Keratinocyte (primary cell): ENCODE measurements at regions not wholly inside any gene's neighbourhood (a gene's known extent, or its start where the extent isn't known, plus 50 kb on each side); places are given as distances from the start of the nearest gene placed in this dataset.

Experiments
- DNase-seq: peaks from one replicate; pipeline ENCODE4 v3.0.0-alpha.2; 2011; ENCODE audit warnings: low read depth, missing footprints, low spot score
- FAIRE-seq: peaks from 2 replicates; lab custom pipeline; 2011; peaks lifted over from hg19 to GRCh38; lab: Jason Lieb, UNC
- H2AFZ ChIP-seq: 2 replicates; pipeline ENCODE4 v1.6.0; 2012; ENCODE audit warnings: low read length, control low read depth, inconsistent platforms; ENCODE audit not compliant: control insufficient read depth
- H3K27ac ChIP-seq: 2 replicates; pipeline ENCODE4 v1.5.1; 2011; ENCODE audit warnings: low read length; ENCODE audit not compliant: control insufficient read depth, insufficient read depth
- H3K27me3 ChIP-seq: 3 replicates; pipeline ENCODE4 v1.6.0; 2011; ENCODE audit warnings: low read length; ENCODE audit not compliant: control insufficient read depth, insufficient read depth; ENCODE audit errors: extremely low read depth
- H3K36me3 ChIP-seq, 2 experiments: 2 replicates in 1 of 2; 3 replicates in 1 of 2; pipeline ENCODE4 v1.5.1; 2011; ENCODE audit warnings: low read length in 2 of 2, mild to moderate bottlenecking in 1 of 2; ENCODE audit not compliant: control insufficient read depth in 2 of 2, insufficient read depth in 2 of 2; ENCODE audit errors: extremely low read depth in 1 of 2
- H3K4me1 ChIP-seq: 3 replicates; pipeline ENCODE4 v1.5.1; 2011; ENCODE audit warnings: low read length; ENCODE audit not compliant: control insufficient read depth, insufficient read depth; ENCODE audit errors: extremely low read depth
- H3K4me2 ChIP-seq: 3 replicates; pipeline ENCODE4 v1.6.0; 2011; ENCODE audit warnings: low read depth, low read length; ENCODE audit not compliant: control insufficient read depth, insufficient read depth; ENCODE audit errors: extremely low read depth
- H3K4me3 ChIP-seq, 3 experiments: fragments of 200-600 bp in 1 of 3; sonication (generic) in 1 of 3; 2 replicates in 2 of 3; 3 replicates in 1 of 3; pipeline ENCODE4 v1.5.1; 2011 to 2016; ENCODE audit warnings: low read length in 3 of 3, mild to moderate bottlenecking in 3 of 3, control low read depth in 2 of 3, inconsistent platforms in 1 of 3, low read depth in 1 of 3, mixed read lengths in 1 of 3, mixed run types in 1 of 3, moderate library complexity in 1 of 3; ENCODE audit not compliant: control insufficient read depth in 2 of 3, insufficient read depth in 2 of 3; ENCODE audit errors: extremely low read depth in 1 of 3
- H3K79me2 ChIP-seq: 2 replicates; pipeline ENCODE4 v1.6.0; 2012; ENCODE audit warnings: low read length; ENCODE audit not compliant: control insufficient read depth, insufficient read depth
- H3K9ac ChIP-seq: 3 replicates; pipeline ENCODE4 v1.6.0; 2011; ENCODE audit warnings: low read length; ENCODE audit not compliant: control insufficient read depth, insufficient read depth; ENCODE audit errors: extremely low read depth
- H3K9me1 ChIP-seq: 3 replicates; pipeline ENCODE4 v1.6.0; 2011; ENCODE audit warnings: low read length; ENCODE audit not compliant: control insufficient read depth, insufficient read depth; ENCODE audit errors: extremely low read depth
- H3K9me3 ChIP-seq: 2 replicates; pipeline ENCODE4 v1.5.1; 2012; ENCODE audit warnings: low read depth, low read length; ENCODE audit not compliant: control insufficient read depth
- H4K20me1 ChIP-seq: 3 replicates; pipeline ENCODE4 v1.6.0; 2011; ENCODE audit warnings: low read length; ENCODE audit not compliant: control insufficient read depth, insufficient read depth; ENCODE audit errors: extremely low read depth
- EZH2 ChIP-seq: IDR thresholded peaks from one replicate; pipeline ENCODE4 v1.6.1; 2012; ENCODE audit warnings: inconsistent platforms, mild to moderate bottlenecking, low read length, moderate library complexity
- dilution Hi-C: fragments of 300-500 bp; cut with MboI; formaldehyde crosslinking; loops from one replicate; pipeline ENCODE4 v1.7.0; 2020; ENCODE audit warnings: low sequenced_read_pairs; ENCODE audit not compliant: extremely low pct_ligation_motif_present
- TF ChIP-seq, protein P1 (sequence below), 3 experiments: IDR thresholded peaks in 1 of 3; conservative IDR thresholded peaks in 1 of 3; optimal IDR thresholded peaks in 1 of 3; 2 replicates in 2 of 3; 3 replicates in 1 of 3; pipeline versions ENCODE3 to v1.5.1; 2011; ENCODE audit warnings: low read length in 3 of 3, mild to moderate bottlenecking in 3 of 3, moderate library complexity in 2 of 3, control low read depth in 1 of 3, inconsistent platforms in 1 of 3; ENCODE audit not compliant: insufficient read depth in 2 of 3; ENCODE audit errors: extremely low read depth in 1 of 3

DNA sequence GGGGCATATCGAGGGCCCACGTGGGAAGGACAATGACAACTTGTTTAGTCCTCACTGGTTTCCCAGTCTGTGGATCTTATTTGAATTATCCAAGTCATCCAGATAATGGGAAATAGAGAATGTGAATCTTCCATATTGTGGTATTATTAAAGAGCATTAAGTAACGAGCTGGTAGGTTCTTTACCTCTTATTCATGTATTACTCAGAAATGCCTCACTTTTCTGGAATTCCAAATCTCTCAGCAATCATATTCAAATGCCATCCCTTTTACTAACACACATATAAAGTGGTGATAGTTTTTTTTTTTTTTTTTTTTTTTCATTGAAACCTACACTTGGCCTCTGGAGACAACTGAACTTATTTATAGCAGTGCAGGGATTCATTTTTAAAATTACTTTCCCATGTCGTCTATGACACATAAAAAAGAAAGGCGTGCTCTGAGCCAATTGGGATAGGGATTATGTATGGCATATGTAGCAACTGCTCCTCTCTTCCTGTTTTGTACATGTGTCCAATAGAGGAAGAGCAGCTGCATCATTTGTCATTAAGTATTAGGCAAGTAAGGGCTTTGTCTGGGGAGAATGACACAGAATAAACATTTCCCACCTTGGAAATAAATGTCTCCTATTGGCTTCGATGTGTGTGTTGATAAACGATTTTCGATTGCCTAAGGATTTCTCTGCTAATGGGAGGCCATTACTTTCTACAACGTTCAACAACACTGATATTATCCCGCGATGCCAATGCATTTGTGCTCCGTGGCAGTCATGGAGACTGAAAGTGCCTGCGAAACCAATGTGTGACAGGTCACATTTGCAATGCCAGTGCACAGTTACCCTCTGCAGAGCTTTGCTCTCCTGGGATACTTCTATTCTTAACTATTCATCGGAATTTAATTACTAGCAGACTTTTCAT, 78.6 kb upstream of the IFNG-AS1 start:
- Histone ChIP-seq H3K4me3 (peak overlapping the region in 1 of 3 experiments; percentile 37), H3K9me1 (no peaks in the 10 kb centered on the region), H3K27me3 (no peaks in the 10 kb centered on the region), H3K79me2 (no peaks in the 10 kb centered on the region), H3K9ac (peak overlapping the region; percentile 1), H3K9me3 (no peaks in the 10 kb centered on the region), H3K27ac (peak overlapping the region; percentile 88), H3K4me2 (peak overlapping the region; percentile 72), H4K20me1 (no peaks in the 10 kb centered on the region), H3K36me3 (no peaks in the 10 kb centered on the region), H2AFZ (peak overlapping the region; percentile 62), H3K4me1 (peaks cover 31% of the 10 kb centered on the region)
- dilution Hi-C loops = no loop called here
- FAIRE-seq (peak; percentile 90), DNase-seq (peak; percentile 69)
- TF ChIP-seq, protein P1, sequence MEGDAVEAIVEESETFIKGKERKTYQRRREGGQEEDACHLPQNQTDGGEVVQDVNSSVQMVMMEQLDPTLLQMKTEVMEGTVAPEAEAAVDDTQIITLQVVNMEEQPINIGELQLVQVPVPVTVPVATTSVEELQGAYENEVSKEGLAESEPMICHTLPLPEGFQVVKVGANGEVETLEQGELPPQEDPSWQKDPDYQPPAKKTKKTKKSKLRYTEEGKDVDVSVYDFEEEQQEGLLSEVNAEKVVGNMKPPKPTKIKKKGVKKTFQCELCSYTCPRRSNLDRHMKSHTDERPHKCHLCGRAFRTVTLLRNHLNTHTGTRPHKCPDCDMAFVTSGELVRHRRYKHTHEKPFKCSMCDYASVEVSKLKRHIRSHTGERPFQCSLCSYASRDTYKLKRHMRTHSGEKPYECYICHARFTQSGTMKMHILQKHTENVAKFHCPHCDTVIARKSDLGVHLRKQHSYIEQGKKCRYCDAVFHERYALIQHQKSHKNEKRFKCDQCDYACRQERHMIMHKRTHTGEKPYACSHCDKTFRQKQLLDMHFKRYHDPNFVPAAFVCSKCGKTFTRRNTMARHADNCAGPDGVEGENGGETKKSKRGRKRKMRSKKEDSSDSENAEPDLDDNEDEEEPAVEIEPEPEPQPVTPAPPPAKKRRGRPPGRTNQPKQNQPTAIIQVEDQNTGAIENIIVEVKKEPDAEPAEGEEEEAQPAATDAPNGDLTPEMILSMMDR (optimal IDR thresholded peaks at IDR 0.05 in 1 of 3, IDR thresholded peaks at IDR 0.05 in 1 of 3, conservative IDR thresholded peaks at IDR 0.05 in 1 of 3; ENCODE audit: extremely low read depth in 1 of 3, insufficient read depth in 2 of 3, low read length in 3 of 3) = no peak
- no peak for TF ChIP-seq EZH2

DNA sequence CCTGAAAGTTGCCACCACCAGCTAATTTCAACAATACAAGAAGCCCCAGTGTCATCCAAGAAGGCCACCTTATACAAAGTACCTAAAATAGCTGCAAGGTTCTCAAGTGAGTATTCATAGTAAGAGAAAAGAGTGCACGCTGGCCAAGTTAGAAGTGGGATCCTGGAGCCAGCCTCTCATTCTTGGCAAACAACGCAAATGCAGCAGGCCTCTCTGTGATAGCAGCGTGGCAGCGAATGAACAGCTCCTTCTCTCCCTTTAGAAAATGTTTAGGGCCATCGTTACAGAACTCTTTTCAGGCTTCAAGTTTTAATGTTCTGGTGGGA, 78.0 kb upstream of the IFNG-AS1 start:
- FAIRE-seq = peak; percentile 9
- H3K4me2 ChIP-seq = peak overlapping the region; percentile 69

More for the DNA sequence above, 78.0 kb upstream of the IFNG-AS1 start:
- Histone ChIP-seq H3K4me1 (peaks cover 34% of the 10 kb centered on the region), H3K36me3 (no peaks in the 10 kb centered on the region), H3K79me2 (peaks cover under 1% of the 10 kb centered on the region), H3K27me3 (no peaks in the 10 kb centered on the region), H4K20me1 (no peaks in the 10 kb centered on the region), H3K27ac (peak overlapping the region; percentile 88), H3K9ac (no peak overlapping the region), H2AFZ (no peak overlapping the region), H3K9me3 (no peaks in the 10 kb centered on the region), H3K9me1 (no peaks in the 10 kb centered on the region), H3K4me3 (peak overlapping the region in 1 of 3 experiments; percentile 37)
- TF ChIP-seq, protein P1 (optimal IDR thresholded peaks at IDR 0.05 in 1 of 3, IDR thresholded peaks at IDR 0.05 in 1 of 3, conservative IDR thresholded peaks at IDR 0.05 in 1 of 3; ENCODE audit: extremely low read depth in 1 of 3, insufficient read depth in 2 of 3, low read length in 3 of 3) = no peak
- TF ChIP-seq EZH2 = no peak
- dilution Hi-C loops = no loop called here
- DNase-seq = no peak
